Stimulated activated CD4-positive, alpha-beta T cell treated with anti-CD3 and anti-CD28 coated beads, Interleukin-4, amount 100 ng/mL, for 24 hours (primary cell): ENCODE measurements at regions not wholly inside any gene's neighbourhood (a gene's known extent, or its start where the extent isn't known, plus 50 kb on each side); places are given as distances from the start of the nearest gene placed in this dataset.
"Not testable (repeated sequence)": the region's sequence is repeated elsewhere in the genome, so short reads cannot be mapped to it uniquely, and the experiment has no call there.

Experiments
- DNase-seq: peaks from one replicate; pipeline ENCODE4 v3.0.0-alpha.2; 2020

- DNase-seq: no peak
Measured at GRCh38 chr5:175344331-175345195, 99.4 kb downstream of the DRD1 start.

- DNase-seq: no peak
Measured at GRCh38 chr5:175343308-175343707, 100.7 kb downstream of the DRD1 start.

- no peak for DNase-seq
Measured at GRCh38 chr5:175340180-175340579, 103.8 kb downstream of the DRD1 start.

GRCh38 chr5:175337680-175338079, 106.3 kb downstream of the DRD1 start:
- DNase-seq: no peak

GRCh38 chr5:175336781-175337180, 107.2 kb downstream of the DRD1 start:
- no peak for DNase-seq

GRCh38 chr5:175335691-175336090, 108.3 kb downstream of the DRD1 start:
- DNase-seq: no peak

GRCh38 chr5:175331173-175332036, 112.6 kb downstream of the DRD1 start:
- DNase-seq: not testable (repeated sequence)

GRCh38 chr5:175329976-175330375, 114.0 kb downstream of the DRD1 start:
- DNase-seq: no peak

GRCh38 chr5:175328687-175329086, 115.3 kb downstream of the DRD1 start:
- DNase-seq: no peak

- DNase-seq: no peak
Measured at GRCh38 chr5:175328176-175328575, 115.8 kb downstream of the DRD1 start.

- no peak for DNase-seq
Measured at GRCh38 chr5:175325681-175326080, 118.3 kb downstream of the DRD1 start.

- DNase-seq: peak; percentile 14
Measured at GRCh38 chr5:175321927-175322532, 122.0 kb downstream of the DRD1 start.

GRCh38 chr5:175319199-175319598, 124.8 kb downstream of the DRD1 start:
- no peak for DNase-seq

- no peak for DNase-seq
Measured at GRCh38 chr5:175317872-175318271, 126.1 kb downstream of the DRD1 start.

GRCh38 chr5:175309218-175309810, 134.7 kb downstream of the DRD1 start:
- DNase-seq: no peak

- no peak for DNase-seq
Measured at GRCh38 chr5:175308701-175309100, 135.3 kb downstream of the DRD1 start.

- DNase-seq: no peak
Measured at GRCh38 chr5:175306381-175306780, 137.6 kb downstream of the DRD1 start.

- DNase-seq: no peak
Measured at GRCh38 chr5:175305251-175305650, 138.7 kb downstream of the DRD1 start.

GRCh38 chr5:175290379-175290778, 153.6 kb downstream of the DRD1 start:
- no peak for DNase-seq

GRCh38 chr5:175288048-175288621, 155.8 kb downstream of the DRD1 start:
- no peak for DNase-seq

- DNase-seq: no peak
Measured at GRCh38 chr5:175286981-175287380, 157.0 kb downstream of the DRD1 start.

- DNase-seq: no peak
Measured at GRCh38 chr5:175285261-175285660, 158.7 kb downstream of the DRD1 start.

GRCh38 chr5:175284806-175285205, 159.2 kb downstream of the DRD1 start:
- no peak for DNase-seq
